HG03571 (cell line): ENCODE measurements at regions not wholly inside any gene's neighbourhood (a gene's known extent, or its start where the extent isn't known, plus 50 kb on each side); places are given as distances from the start of the nearest gene placed in this dataset.
"Not testable (repeated sequence)": the region's sequence is repeated elsewhere in the genome, so short reads cannot be mapped to it uniquely, and the experiment has no call there.

Experiments used
- ATAC-seq: cut with Tn5 transposase; IDR thresholded peaks from one replicate; pipeline ENCODE4 v1.9.1; 2021; ENCODE audit not compliant: unreplicated experiment

DNA sequence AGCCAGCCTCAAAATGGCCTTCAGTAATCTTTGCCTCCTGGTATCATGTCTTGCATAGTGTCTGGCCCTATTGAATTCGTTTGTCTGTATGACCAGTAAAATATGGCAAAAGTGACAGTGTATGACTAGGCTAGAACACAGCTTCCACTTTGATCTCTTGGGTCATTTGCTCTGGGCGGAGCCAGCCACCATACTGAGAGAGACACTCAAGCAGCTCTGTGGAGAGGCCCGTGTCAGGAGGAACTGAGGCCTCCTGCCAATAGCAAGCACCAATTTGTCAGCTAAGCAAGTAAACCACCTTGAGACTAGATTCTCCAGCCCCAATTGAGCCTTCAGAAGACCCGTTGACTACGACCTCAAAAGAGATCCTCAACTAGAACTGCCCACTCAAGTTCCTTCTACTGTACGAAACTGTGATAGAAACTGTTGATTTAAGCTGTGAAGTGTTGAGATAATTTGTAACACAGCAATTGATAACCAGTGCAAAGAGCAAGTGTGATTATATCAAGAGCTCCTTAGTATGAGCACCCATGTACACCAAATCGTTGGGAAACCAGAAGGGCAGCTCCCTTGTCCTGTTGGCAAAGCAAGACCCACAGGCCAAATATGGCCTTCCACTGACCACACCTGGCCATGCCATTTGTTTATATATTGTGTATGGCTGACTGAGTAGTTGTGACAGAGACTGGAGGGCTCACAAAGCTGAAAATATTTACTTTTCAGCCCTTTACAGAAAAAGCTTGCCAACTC is 52.7 kb upstream of the SERBP1 start:
- no peak for ATAC-seq

DNA sequence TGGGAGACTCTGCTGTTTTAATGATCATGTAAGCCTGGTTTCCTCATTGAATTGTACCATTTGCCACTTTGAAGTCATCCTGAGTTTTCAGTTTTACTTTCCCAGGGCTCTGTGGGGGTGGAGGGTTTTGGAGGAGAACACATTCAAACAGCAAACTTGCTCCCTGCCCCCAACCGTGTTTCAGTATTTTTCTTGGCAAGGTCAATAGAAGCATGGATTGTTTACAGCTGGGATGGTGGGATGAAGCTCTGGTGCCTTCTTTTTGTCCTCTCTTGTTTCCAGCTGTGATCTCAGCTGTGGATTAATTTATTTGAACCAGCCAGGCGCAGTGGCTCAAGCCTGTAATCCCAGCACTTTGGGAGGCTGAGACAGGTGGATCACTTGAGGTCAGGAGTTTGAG is 54.3 kb upstream of the SERBP1 start:
- ATAC-seq = no peak

GRCh38 chr1:67485046-67485811 is 55.0 kb upstream of the SERBP1 start:
- no peak for ATAC-seq

- ATAC-seq = no peak
Observed at GRCh38 chr1:67489643-67490042, 59.4 kb upstream of the SERBP1 start.

- ATAC-seq = no peak
Observed at GRCh38 chr1:67491280-67491679, 61.1 kb upstream of the SERBP1 start.

GRCh38 chr1:67493148-67493547 is 62.9 kb upstream of the SERBP1 start:
- no peak for ATAC-seq

DNA sequence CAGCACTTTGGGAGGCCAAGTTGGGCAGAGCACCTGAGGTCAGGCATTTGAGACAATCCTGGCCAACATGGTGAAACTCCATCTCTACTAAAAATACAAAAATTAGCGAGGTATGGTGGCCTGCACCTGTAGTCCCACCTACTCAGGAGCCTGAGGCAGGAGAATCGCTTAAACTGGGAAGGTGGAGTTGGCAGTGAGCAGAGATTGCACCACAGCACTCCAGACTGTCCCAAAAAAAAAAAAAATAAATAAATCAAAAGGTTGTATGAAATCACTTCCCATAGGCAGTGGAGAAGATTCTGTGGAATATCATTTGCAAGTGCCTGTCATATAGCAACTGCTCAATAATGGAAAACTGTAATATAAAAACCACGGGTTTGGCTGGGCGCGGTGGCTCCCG is 65.1 kb upstream of the SERBP1 start:
- ATAC-seq = no peak

- ATAC-seq = no peak
Observed at GRCh38 chr1:67496329-67496728, 66.1 kb upstream of the SERBP1 start.

DNA sequence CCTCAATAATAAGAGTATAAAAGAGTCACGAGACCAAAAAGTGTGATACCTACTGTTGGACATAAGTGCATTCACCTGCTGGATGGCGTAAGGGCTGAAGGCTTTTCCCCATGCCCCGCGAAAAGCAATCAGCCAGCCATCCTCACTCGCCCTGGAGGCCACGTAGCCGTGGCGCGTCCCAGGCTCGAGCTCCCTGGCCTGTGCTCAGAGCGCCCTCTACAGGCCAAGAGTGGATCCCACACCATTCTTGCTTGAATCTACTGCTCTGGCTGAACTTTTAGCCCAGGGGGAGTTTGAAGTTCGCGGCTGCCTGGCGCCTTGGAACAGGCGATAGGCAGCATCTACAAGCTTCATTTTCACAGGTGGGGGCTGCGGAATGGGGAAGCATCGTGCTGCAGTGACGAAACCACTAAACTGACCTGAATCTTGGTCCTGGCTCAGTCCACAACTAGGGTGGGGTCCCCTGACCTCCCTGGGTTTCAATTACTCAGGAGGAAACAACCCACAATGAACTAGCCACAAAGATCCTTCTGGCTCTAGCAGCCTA is 70.3 kb upstream of the SERBP1 start:
- peak; percentile 100 for ATAC-seq

DNA sequence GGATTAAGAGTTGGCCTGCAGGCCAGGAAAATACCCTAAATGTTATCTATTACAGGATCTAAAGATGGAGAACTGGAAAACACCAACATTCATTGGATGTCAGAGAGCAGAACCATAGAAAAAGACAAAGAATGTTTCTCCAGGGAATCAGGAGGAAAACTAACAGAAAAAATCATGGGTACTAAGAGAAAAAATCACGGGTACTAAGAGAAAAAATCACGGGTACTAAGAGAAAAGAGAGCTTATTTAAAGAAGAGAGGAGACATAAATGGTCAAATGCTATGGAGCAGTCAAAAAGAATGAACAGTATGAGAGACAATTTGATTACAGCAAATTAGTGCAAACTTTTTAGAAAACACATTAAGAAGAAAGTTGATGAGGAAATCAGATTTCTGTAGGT is 73.8 kb upstream of the SERBP1 start:
- ATAC-seq = no peak

GRCh38 chr1:67513392-67514294 is 83.4 kb upstream of the SERBP1 start:
- not testable (repeated sequence) for ATAC-seq

DNA sequence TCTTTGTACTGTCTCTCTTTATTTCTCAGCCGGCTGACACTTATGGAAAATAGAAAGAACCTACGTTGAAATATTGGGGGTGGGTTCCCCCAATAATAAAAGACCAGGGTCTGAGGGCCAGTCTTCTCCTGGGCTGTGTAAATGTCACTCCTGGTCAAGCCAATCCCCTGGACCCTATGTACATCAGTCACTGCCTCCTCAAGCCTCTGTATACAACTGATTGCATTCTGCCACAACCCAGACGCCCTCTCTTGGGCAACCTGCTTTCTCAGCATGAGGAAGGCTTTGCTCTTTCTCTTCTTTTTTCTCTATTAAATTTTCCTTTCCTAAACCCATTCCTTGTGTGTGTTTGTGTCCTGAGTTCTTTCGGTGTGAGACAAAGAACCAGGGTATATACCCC is 84.1 kb upstream of the SERBP1 start:
- ATAC-seq = no peak

- ATAC-seq = no peak
Observed at GRCh38 chr1:67514786-67515185, 84.6 kb upstream of the SERBP1 start.

DNA sequence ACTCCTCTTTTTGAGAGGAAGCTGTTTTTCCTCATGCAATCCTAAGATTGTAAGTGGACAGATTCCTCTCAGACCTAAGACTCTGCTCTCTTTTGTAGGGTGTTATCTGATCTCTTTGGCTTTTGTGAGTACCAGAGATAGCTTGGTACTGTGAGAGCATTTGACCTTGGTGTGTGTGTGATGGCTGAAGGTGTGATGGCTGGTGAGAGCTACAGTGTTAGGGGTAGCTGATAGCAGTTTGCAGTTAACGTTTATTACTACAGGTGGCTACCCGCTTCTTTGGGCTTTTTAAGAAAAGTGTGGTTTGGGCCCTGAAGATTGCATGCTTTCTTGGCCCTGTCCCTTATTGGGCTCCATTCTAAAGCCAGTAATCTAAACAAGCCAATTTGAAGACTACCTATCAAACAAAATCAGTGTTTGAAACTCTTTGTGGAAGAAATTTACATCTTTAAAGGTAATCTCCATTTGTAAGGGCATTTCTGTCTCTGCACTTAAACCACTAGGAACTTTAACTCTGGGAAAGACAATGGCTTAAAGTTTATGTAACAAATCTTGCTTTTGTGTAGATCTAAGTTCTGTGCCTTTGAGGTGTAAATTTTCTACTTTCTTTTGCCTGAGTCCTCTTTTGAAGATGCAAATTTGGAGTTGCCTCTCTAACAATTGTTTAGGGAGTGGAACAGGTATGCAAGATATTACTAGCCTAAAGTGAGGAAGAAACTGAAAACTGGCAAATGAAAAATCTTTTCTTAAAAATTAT is 85.3 kb upstream of the SERBP1 start:
- no peak for ATAC-seq

DNA sequence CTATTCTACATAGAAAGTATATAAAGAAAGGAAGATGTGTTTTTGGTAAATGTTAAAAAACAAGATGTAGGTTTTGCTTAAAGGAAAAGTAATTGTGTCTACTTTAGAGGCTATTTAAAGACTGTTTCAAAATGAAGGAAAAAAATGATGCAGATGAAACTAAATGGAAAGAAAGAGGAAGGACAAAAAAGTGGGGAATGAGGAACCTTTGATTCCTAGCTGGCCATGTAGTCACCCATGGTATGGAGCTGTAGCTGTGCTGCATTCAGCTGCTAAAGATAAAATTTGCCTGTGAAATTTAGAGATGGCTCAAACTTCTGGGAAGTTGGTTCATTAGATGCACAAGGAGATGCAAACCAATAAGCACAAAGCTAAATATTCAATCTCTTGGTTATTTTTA is 86.8 kb upstream of the SERBP1 start:
- no peak for ATAC-seq

- no peak for ATAC-seq
Observed at GRCh38 chr1:67522001-67522441, 91.8 kb upstream of the SERBP1 start.

GRCh38 chr1:67522793-67523192 is 92.6 kb upstream of the SERBP1 start:
- ATAC-seq = no peak

GRCh38 chr1:67524143-67525052 is 94.2 kb upstream of the SERBP1 start:
- ATAC-seq = no peak

- no peak for ATAC-seq
Observed at GRCh38 chr1:67525053-67525760, 95.0 kb upstream of the SERBP1 start.
